Colonic mucosa (tissue), 4 donors: ENCODE measurements at regions not wholly inside any gene's neighbourhood (a gene's known extent, or its start where the extent isn't known, plus 50 kb on each side); places are given as distances from the start of the nearest gene placed in this dataset.

Experiments used
- DNase-seq: peaks from one replicate; pipeline ENCODE4 v3.0.0-alpha.2; 2020
- H3K27ac ChIP-seq: fragments of 200-600 bp; one replicate; pipeline ENCODE4 v1.8.0; 2021
- H3K27me3 ChIP-seq: fragments of 200-600 bp; one replicate; pipeline ENCODE4 v1.8.0; 2021
- H3K36me3 ChIP-seq: fragments of 200-600 bp; one replicate; pipeline ENCODE4 v1.8.0; 2021
- H3K4me1 ChIP-seq: fragments of 200-600 bp; one replicate; pipeline ENCODE4 v1.8.0; 2021; ENCODE audit warnings: mild to moderate bottlenecking
- H3K4me3 ChIP-seq: fragments of 200-600 bp; one replicate; pipeline ENCODE4 v1.8.0; 2021
- H3K9ac ChIP-seq, 2 donors: one replicate each; pipeline ENCODE4 v1.7.0; 2013; ENCODE audit warnings: control low read depth in 2 of 2, low read depth in 2 of 2, low read length in 2 of 2
- H3K9me3 ChIP-seq: fragments of 200-600 bp; one replicate; pipeline ENCODE4 v1.8.0; 2021
- CTCF ChIP-seq: fragments of 200-600 bp; IDR thresholded peaks from one replicate; pipeline ENCODE4 v1.8.0; 2022; ENCODE audit warnings: antibody characterized with exemption, mild to moderate bottlenecking
- intact Hi-C: fragments of 100-400 bp; cut with DNase I; formaldehyde crosslinking; loops from one replicate; pipeline ENCODE4 v1.14.1; 2022
- donor health status: healthy.
- donor health status: DM: no; HTN: no; CAD: no.
- donor health status: DM: no; HTN: no; CAD: no.

- no peaks in the 10 kb centered on the region for H3K36me3 ChIP-seq
Observed at GRCh38 chr2:150594299-150594698, 106.8 kb upstream of the RND3 start.

GRCh38 chr2:150591496-150592285 lies 104.2 kb upstream of the RND3 start:
- Histone ChIP-seq H3K36me3 (no peaks in the 10 kb centered on the region), H3K4me1 (no peaks in the 10 kb centered on the region), H3K27ac (no peak overlapping the region), H3K9ac (no peak overlapping the region), H3K4me3 (no peak overlapping the region), H3K27me3 (no peaks in the 10 kb centered on the region), H3K9me3 (no peaks in the 10 kb centered on the region)
- DNase-seq, result no peak
- intact Hi-C loops, result no loop called here
- no peak for TF ChIP-seq CTCF

More at GRCh38 chr2:150594299-150594698, 106.8 kb upstream of the RND3 start:
- Histone ChIP-seq H3K9ac (no peak overlapping the region), H3K27me3 (no peaks in the 10 kb centered on the region), H3K4me1 (no peaks in the 10 kb centered on the region), H3K9me3 (no peaks in the 10 kb centered on the region), H3K27ac (no peak overlapping the region), H3K4me3 (no peak overlapping the region)
- no peak for DNase-seq
- intact Hi-C loops, result no loop called here
- TF ChIP-seq CTCF, result no peak

DNA sequence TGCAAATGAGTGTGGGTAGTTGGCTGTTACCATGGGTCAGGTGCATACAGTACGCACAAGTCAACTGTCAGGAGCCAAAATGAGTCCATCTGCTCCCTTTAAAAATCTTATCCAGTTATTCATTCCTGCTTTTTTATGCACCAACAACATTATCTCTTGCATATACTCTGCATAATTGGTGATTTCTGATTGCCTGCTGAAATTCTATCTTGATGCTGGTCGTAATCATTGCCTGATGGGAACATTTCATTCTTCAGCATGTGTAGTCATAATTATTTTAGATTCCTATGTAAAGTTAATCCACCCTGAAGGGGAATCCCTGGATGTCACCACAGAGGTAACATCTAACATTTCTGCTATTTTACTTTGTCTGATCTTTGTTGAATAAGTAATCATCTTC lies 102.2 kb upstream of the RND3 start:
- intact Hi-C loops, result no loop called here
- no peaks in the 10 kb centered on the region for H3K36me3 ChIP-seq
- H3K27ac ChIP-seq, result no peak overlapping the region
- no peak overlapping the region for H3K4me3 ChIP-seq
- H3K4me1 ChIP-seq, result no peaks in the 10 kb centered on the region
- H3K9ac ChIP-seq, result no peak overlapping the region
- no peak for TF ChIP-seq CTCF
- no peaks in the 10 kb centered on the region for H3K9me3 ChIP-seq
- H3K27me3 ChIP-seq, result no peaks in the 10 kb centered on the region
- no peak for DNase-seq

DNA sequence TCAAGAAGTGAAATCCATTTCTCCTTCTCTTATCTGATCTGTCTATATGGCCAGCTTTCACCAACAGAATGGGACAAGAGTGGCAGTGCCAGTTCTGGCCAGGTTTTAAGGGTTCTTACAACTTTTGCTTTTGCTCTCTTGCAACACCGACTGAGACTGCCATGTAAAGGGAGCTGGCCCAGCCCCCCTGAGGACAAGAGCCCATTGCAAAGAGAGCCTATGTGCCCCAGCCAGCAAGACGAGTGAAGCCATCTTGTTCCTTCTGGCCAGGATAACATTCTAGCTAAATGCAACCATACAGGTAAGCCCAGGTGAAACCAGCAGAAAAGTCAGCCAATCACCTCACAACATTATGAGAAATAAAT lies 101.0 kb upstream of the RND3 start:
- Histone ChIP-seq H3K9ac (no peak overlapping the region), H3K4me3 (no peak overlapping the region), H3K4me1 (no peaks in the 10 kb centered on the region), H3K27me3 (no peaks in the 10 kb centered on the region), H3K36me3 (no peaks in the 10 kb centered on the region), H3K27ac (no peak overlapping the region), H3K9me3 (no peaks in the 10 kb centered on the region)
- DNase-seq, result no peak
- no peak for TF ChIP-seq CTCF
- intact Hi-C loops, result no loop called here

GRCh38 chr2:150587547-150588505 lies 100.4 kb upstream of the RND3 start:
- H3K9ac ChIP-seq, result no peak overlapping the region
- H3K4me1 ChIP-seq, result no peaks in the 10 kb centered on the region
- H3K9me3 ChIP-seq, result no peaks in the 10 kb centered on the region
- no peak overlapping the region for H3K27ac ChIP-seq
- DNase-seq, result no peak
- H3K27me3 ChIP-seq, result no peaks in the 10 kb centered on the region
- no peak overlapping the region for H3K4me3 ChIP-seq
- no peak for TF ChIP-seq CTCF
- intact Hi-C loops, result no loop called here
- H3K36me3 ChIP-seq, result no peaks in the 10 kb centered on the region
